Hepatocyte (in vitro differentiated cells): ENCODE measurements at regions not wholly inside any gene's neighbourhood (a gene's known extent, or its start where the extent isn't known, plus 50 kb on each side); places are given as distances from the start of the nearest gene placed in this dataset.

Experiments used
- CTCF ChIP-seq: fragments of 200-600 bp; sonication (generic); IDR thresholded peaks from 2 replicates; pipeline ENCODE4 v1.5.1; 2016; ENCODE audit warnings: antibody characterized with exemption, mild to moderate bottlenecking; ENCODE audit not compliant: poor library complexity
- EZH2phosphoT487 ChIP-seq: fragments of 200-600 bp; sonication (generic); IDR thresholded peaks from one replicate; pipeline ENCODE4 v1.6.1; 2018; ENCODE audit warnings: antibody characterized with exemption, mild to moderate bottlenecking, low read depth, moderate library complexity; ENCODE audit not compliant: unreplicated experiment, severe bottlenecking

GRCh38 chr5:124206540-124206939 lies 539.9 kb downstream of the ZNF608 start:
- TF ChIP-seq CTCF (no peak), EZH2phosphoT487 (no peak)
